ENCODE measurements at regions not wholly inside any gene's neighbourhood (a gene's known extent, or its start where the extent isn't known, plus 50 kb on each side); places are given as distances from the start of the nearest gene placed in this dataset.

DNA sequence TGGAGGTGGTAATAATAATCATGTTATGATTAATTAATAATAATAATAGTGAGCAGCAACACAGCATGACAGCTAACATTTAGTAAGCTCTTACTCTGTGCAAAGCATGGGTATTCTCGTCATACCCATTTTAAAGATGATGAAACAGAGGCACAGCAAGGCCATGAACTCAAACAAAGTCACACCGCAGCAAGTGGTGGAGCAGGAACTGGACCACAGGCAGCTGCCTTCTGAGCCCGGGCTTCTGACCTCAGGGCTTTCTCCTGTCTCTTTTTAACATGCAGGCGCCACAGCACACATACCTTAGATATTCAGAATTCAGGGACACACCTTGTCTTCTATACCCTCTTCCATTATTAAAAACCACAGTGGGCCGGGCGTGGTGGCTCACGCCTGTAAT lies 50.7 kb upstream of the SPATA12 start:
- DNase-seq (ENCODE audit: low read depth in 2 of 2), result no peak

DNA sequence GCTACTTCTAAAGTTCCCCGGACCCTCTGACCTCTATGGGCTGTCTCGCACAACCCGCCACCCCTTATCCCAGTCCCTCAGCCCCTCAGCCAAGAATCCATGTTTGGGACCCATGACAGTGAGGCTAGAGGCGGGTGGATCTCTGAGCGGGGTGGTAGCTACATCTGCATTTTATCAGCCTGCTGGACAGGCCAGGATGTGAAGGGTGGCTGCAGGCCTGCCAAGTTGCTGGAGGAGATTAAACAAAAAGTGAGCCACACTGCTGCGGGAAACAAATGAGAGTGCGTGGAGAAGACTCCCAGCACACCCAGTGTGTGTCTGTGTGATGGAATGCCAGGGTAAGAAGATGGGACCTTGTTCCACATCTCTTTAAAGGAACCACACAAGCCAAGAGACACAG lies 51.1 kb upstream of the SPATA12 start:
- DNase-seq (ENCODE audit: low read depth in 2 of 2), result no peak

DNA sequence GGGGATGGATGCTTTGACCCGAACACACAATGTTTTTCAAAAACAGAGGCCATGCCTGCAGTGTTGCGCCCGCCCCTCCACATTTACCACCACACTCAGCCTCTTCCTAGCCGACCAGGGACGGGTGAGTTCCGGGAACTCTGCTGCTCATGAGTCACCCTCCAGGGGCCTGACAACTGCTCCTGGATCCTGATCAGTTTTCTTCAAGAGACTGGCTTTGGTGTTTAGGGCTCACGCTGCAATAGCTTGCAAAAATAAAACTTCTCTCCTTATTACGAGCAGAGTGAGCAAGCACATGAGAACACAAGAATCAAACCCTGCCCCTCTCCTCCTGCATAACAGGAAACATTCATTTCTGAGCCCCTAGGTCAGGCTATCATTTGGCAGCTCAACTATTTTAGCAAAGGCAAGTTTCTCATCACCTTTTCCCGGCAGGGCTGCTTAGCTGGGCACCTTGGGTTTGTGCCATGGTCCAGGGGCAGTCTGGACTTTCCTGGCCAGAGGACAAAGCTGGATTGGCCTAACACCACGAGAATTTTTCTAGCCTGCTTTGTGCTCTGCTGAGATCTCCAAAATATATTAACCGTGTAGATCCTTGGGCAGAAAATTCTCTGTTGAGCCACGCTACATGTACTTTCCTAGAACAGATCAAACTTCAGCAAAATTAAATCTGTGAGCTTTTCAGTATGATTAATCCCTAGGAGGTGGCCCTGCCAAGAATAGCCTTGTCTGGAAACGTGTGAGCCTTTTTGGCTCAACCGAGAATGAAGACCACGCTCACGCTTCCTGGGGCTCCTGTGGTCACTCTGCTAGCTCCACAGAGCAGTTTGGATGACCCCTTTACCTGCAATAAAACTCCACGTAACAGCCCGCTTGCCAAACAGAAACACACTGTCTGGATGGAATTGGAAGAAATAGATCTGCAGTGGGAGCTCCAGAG lies 52.7 kb upstream of the SPATA12 start:
- no peak for DNase-seq (ENCODE audit: low read depth in 2 of 2)

DNA sequence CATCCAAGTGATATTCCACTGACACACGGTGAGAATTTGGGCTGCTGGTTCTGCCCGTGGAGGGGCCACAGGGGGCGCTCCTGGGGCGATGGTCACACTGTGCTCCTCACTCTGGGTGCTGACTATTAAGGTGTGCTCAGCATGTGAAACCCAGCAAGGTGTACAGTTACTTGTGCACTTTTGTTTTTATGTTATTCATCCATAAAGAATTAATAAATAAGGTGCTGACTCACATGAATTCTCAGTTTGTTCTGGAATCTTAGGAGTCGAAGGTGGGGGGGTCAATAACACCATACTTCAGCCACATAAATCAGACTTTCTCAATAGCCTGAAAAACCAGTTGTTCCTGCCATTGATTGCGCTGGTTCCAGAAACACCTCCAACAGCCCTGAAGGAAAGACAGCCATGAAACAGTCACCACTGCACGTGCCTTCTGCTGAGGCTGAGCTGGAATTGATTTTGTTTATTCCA lies 53.5 kb upstream of the SPATA12 start:
- no peak for DNase-seq (ENCODE audit: low read depth in 2 of 2)

DNA sequence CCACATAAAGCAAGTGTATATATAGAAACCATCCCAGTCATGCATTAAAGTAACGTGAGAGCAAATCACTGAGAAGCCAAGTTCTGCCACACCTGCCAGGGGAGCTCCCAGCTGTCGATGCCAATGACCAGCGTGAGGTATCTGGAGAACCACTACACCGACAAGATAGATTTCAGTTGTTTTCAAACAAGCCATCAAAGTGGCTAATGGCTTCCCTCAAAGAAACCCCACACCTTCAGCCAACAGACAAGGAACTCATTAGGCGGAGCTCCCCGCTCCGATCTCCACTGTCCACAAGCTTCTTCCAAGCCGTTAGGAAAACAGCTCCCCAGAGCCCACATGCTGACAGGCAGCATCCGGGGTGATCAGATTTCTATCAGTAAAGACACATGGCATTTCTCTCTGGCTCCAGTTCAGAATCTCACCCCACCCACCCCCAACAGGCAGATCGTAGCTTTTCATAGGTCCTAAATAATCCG lies 54.2 kb upstream of the SPATA12 start:
- no peak for DNase-seq (ENCODE audit: low read depth in 2 of 2)

DNA sequence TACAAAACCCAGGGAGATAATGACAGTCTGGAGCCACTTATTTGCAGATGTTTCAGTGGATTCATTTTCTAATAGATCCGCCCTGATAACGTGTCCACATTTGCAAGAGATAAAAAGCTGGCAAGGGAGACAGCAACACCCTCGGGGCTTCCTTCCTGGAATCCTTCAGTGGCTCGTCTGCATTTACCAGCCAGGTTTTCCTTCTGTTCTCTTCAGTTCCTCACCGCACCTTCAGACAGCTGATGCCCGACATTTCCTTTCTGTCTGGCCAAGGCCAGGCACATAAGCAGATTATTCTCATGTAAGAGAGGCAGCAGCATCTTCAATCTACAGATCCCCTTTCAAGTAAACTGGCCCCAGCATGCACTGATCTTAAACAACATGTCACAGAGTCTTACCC lies 56.2 kb upstream of the SPATA12 start:
- DNase-seq (ENCODE audit: low read depth in 2 of 2), result no peak

DNA sequence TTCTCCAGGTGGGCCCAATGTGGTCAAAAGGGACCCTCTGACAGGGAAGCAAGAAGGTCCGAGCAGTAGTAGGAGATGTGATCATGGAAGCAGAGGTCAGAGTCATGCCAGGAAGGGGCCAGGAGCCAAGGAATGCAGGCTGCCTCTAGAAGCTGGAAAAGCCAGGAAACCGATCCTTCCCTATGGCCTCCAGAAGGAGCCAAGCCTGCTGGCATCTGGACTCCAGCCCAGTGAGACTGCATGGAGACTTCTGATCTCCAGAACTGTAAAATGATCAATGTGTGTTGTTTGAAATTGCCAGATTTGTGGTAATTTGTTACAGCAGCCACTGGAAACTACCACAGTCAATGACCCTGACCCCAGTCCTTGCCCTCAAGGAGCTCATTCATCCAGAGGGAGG lies 56.8 kb upstream of the SPATA12 start:
- DNase-seq (ENCODE audit: low read depth in 2 of 2), result no peak

DNA sequence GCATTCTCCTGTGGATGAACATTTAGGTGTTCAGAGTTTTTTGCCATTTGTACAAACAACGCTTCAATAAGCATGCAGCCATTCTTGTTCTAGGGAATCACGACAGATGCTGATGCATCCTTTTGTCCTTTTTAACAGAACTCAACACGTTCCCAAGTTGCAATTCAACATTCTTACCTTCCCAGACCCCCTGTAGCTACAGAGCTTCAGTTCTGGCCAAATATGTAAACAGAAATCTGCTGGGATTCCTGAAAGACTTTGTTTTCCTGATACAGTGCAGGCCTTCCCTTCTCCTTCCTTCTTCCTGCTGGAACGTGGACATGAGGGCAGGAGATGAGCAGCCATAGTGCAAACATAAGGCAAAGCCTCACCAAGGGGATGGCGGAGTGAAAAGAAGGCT lies 59.1 kb upstream of the SPATA12 start:
- no peak for DNase-seq (ENCODE audit: low read depth in 2 of 2)

DNA sequence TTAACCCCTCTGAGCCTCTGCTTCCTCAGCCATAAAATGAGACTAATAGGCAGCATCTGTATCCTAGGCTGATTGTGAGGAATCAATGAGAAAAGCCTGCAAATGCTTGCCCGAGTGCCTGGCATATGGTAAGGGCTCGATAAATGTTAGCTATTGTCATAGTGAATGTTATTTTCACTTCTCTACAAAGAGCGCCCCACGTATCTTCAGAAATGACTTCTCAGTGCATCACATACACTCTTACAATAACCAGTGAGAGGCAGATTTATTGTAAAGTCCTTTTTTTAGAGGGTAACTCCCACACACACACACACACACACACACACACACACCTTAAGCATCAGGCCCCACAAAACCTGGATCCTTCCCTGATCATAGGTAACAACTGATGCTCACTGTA lies 60.5 kb upstream of the SPATA12 start:
- no peak for DNase-seq (ENCODE audit: low read depth in 2 of 2)

DNA sequence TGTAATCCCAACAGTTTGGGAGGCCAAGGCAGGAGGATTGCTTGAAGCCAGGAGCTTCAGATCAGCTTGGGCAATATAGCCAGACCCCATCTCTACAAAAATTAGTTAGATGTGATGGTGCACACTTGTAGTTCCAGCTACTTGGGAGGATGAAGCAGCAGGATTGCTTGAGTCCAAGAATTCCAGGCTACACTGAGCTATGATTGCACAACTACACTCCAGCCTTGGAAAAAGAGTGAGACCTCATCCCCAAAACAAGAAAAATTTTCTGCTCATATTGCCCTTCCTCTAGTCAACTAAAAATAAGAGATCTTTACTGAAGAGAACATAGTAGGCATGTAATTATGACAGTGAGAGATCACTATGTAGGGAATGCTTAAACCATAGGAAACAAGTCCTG lies 60.9 kb upstream of the SPATA12 start:
- DNase-seq (ENCODE audit: low read depth in 2 of 2), result no peak

DNA sequence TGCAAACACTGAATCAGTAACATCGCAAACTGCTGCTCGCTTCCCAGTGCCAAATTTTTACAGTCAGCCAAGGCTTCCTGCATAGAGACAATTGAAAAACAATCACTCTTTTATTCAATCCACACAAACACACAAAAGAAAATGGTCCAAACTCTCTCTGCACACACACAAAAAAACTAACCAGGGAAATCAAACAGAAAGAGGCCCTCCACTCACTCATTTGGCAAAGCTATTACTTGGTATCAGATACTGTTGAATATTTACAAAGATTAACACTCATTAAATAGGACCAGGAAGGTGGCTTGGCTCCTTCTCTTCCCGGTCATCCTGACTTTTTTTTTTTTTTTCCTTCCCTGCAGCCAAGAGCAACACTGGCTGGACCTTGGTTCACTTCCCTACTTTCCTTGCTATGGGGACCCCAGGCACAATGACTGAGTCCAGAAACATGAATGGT lies 62.4 kb upstream of the SPATA12 start:
- DNase-seq (ENCODE audit: low read depth in 2 of 2), result no peak

DNA sequence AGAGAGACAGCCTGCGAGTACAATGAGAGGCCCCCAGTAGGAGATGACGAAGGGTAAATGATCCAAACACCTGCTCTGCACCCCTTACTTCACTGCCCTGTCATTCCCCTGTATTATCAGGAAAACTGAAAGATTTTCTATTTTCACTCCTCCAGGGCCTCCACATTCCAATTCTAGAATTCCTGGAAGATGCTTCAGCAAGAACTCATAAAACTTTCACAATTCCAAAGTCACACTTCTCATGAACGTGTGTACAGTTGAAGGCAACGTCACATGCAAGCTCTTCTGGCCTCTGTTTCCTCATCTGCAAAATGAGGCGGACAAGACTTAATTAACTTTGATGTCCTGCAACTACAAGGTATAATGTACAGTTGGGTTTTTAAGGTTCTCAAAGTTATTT lies 62.8 kb upstream of the SPATA12 start:
- no peak for DNase-seq (ENCODE audit: low read depth in 2 of 2)

DNA sequence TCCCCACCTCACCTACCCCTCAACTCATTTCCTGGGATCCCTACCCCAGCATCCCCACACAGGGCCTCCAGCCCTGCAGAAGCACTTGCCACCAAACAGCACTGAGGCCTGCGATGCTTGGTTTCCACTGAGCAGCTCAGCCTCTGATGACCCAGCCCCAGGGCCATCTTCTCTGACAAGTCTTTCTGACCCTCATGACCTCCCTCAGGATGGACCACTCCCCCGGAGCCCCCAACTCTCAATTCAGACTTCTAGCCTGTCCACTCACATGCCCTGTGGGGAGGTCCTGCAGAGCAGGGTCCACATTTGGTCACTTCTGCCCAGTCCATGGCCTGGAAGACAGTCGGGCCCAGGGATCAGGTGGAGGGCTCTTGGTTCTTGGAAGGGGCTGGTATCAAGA lies 63.4 kb upstream of the SPATA12 start:
- DNase-seq (ENCODE audit: low read depth in 2 of 2), result no peak

DNA sequence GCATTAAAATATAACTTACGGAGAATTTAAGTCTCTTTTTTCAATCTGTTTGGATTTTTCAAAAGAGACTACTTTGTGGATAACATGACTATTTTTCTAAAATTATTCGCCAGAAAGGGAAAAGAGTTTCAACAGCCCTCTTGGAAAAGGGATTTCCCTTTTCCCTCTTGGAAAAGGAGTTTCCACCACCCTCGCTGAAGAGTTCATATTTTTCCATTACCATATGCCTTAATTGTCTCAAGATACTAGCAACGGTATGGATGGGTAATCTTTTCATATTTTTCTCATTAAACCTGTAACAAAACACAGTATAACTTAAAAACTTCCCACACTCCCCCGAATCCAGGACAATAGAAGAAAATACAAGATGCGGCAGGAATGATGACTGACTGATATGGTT lies 66.1 kb upstream of the SPATA12 start:
- no peak for DNase-seq (ENCODE audit: low read depth in 2 of 2)

DNA sequence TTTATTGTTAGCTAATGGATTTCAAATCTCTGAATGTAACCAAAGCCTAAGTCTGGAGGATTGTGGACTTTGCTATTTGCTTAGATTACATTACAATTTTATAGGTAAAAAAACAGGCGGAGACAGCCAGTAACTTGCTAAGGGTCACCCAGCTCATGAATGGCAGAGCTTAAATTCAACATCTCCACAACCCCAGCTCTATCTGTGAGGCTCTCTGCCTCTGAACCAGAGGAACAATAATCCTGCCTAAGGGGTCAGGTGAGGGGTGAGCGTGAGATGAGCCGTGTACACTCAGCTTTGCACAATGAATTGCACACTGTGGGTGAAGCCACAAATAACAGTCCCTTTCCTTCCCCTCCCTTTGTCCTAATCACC lies 69.8 kb upstream of the SPATA12 start:
- no peak for DNase-seq (ENCODE audit: low read depth in 2 of 2)

DNA sequence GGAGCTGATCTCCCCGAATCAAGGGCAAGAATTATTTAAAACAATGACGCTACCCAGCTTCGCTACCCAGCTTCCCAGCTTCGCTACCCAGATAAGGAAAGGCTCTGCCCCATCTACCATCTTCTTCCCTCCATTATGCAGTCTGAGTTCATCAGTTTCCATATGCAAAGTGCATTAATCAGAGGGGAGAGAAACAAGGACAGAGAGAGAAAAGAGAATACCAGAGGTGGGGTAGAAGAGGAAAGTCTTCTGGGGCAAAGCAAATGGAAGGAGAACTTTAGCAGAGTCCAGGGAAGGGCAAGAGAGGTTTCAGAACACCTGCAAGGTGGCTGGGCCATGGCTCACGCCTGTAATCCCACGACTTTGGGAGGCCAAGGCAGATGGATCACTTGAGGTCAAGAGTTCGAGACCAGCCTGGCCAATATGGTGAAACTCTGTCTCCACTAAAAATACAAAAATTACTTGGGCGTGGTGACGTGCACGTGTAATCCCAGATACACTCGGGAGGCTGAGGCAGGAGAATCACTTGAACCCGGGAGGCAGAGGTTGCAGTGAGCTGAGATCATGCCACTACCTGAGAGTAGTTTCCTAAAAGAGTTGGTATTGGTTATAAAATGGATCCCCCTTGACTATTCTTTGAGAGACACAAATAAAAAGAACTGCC lies 70.4 kb upstream of the SPATA12 start:
- no peak for DNase-seq (ENCODE audit: low read depth in 2 of 2)

DNA sequence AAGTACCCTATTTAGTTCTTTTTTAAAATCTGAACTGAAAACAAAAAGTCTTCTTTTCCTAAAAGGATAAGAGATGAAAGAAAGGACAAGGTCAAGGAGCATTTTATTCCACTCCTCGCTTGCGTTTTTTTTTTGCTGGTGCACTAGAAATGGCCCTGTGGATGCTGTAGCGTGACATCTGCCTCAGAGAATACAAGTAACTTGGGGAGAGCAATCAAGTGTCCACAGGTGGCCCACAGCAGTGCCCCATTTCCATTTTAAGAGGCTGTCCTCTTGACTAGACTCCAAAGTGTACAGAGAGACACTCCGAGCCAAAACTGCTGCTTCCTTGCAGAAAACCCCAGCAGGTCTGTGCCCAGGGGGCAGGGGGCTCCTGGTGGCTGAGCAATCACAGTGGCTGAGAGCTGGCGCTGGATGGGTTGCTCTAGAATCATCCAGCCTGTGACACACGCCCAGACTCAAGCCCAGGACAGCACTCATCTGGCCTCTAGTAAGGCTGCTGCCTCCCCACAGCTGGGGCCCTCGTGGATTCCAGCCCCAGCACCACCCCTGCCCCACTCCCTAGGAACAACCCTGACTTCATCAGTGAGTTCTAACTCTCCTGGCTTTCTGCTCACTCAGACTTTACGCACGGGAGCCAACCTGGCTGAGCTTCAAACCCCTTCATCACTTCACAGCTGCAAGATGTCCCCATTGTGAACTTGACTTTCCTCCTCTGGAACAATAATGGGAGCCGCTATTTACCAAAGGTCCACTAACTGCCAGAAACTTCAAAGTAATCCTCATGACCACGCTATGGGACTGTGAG lies 71.1 kb upstream of the SPATA12 start:
- no peak for DNase-seq (ENCODE audit: low read depth in 2 of 2)

DNA sequence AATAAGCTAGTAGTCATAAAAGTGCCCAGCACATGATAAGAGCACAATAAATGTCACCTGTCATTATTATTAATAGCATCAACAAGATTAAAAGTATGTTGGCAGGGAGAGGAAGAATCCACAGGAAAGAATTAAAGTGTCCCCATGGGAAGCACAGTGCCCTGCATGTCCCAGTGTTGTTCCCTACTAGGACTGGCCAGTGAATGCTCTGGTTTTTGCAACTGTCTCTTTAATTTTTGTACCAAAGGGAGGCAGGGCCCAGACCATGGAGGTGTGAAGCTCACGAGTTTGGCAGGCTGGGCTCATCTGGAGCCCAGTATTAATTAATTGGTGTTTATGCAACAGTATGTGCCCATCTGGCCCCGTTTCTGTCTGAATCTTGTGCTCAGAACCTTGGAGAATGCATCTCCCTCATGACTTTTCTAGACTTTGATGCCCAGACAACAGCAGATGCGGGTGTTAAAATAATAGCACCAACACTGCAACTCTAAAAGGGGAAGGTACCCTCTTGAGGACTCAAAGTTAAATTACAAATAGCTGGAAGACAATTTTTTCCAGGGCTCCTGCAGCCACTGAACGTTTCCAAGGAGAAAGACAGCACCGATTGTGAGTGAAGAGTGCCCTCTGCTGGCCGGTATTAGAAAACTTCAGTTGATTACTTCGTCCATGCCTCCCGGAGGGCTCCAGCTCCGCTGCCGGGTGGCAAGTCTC lies 71.9 kb upstream of the SPATA12 start:
- DNase-seq (ENCODE audit: low read depth in 2 of 2), result peak; percentile 53 to 55

DNA sequence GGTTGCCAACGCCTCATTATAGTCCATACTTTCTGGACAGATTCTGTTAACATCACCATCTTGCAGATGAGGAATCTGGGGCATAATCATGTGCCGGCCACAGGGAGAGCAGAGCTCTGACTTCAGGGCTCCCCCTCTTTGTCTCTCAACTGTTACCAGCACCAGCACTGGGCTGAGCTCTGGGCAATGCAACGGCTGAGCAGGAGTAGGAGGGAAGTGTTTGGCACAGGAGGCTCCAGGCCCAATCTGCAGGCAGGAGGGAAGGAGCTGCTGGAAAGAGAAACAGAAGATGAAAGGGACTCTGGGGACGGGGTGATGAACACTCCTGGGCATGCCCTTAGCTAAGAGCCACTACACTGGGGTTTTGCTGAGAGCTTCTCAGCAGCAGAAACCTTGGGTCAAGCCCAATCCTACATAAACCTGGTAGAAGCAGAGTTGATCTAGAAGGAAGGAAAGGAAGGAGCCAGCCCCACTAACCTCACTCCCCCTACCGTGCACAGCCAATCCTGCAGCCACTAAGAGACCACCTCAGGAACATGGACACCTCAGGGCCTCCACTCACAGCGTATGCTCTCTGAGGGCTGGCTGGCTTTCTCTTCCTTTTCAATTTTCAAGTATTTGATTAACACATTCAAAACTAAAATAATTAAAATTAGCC lies 73.1 kb upstream of the SPATA12 start:
- DNase-seq (ENCODE audit: low read depth in 2 of 2), result no peak

DNA sequence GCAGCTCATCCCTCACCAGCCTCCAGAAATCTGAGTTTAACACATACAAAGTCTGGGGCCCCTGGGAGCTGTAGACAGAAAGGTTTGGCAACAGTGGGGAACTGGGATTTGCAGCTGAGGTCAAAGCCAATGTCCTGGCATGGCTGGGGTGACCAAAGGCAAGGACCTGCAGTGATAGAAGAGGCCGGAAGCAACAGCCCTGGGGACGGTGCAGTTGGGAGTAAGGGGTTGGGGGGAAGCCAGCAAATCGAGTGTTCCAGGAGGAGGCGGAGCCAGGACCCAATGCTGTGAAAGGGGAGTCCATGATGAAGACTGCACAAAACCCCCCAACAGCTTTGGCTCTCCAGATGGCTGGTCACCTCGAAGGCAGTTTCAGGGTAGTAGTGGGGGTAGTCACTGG lies 74.1 kb upstream of the SPATA12 start:
- DNase-seq (ENCODE audit: low read depth in 2 of 2), result no peak

DNA sequence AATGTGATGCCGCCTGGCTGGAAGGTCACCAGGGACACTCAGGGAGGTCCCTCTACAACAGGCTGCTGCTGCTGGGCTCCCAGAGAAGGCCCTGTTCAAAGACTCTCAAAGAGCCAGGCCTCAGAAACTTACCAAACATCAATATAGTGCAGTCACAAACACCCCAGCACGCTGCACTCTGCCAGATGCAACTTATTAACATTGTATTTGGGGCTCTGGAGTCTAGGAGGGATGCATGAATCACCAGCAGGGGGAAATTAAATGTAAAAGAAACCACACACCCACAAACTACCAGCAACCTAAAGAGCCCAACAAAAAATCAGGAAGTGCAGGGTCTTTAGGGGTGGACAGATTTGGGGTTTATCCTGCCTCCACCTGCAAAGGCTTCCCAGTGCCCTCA lies 74.6 kb upstream of the SPATA12 start:
- DNase-seq (ENCODE audit: low read depth in 2 of 2), result no peak

All from stimulated activated CD8-positive, alpha-beta memory T cell treated with anti-CD3 and anti-CD28 coated beads, Interleukin-2, amount 100 ng/mL, for 1 hour (primary cell).